ENCODE measurements at regions not wholly inside any gene's neighbourhood (a gene's known extent, or its start where the extent isn't known, plus 50 kb on each side); places are given as distances from the start of the nearest gene placed in this dataset.

DNA sequence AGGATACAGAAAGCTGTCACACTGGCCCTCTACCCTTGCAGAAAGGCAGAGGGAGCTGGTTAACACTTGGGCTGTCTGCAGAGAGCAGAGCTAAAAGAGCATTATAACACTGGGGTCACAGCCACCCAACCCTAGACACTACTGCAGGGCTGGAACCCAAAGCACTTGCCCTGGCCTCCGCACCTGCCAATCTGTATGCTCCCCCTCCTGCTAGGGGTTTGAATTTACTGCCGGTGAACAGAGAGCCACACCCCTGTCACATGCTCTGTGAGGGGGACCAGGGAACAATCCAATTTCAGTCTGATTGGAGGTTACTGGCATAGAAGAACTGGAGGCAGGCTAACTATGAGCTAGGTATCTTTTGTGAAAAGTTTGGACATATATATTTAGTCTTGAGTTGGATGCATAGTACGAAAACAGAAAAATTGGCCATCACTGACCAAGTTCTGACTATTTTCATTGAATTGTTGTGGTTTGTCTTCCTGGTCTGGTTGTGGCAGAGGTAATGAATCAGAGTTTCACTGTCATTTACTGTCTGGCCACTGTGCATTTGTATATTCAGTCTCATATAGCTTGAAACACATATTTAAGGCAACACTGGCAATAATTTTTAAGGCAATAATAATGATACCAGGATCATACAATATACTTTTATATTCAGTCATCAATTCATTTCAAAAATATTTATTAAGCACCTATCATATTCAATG, 504.3 kb upstream of the ATXN8OS start:
- H3K27ac Mint-ChIP-seq, result no peak overlapping the region
- ATAC-seq (no peak), DNase-seq (no peak)
- no peaks in the 10 kb centered on the region for H3K4me1 Mint-ChIP-seq (ENCODE audit: low read depth)
- H3K9me3 Mint-ChIP-seq (ENCODE audit: insufficient read depth), result peaks cover 16% of the 10 kb centered on the region
- H3K27me3 Mint-ChIP-seq (ENCODE audit: low read depth), result no peaks in the 10 kb centered on the region
- H3K4me3 Mint-ChIP-seq, result no peak overlapping the region
- H3K36me3 Mint-ChIP-seq (ENCODE audit: low read depth), result no peaks in the 10 kb centered on the region
- ChIA-PET POLR2A (no interaction called here), CTCF (no interaction called here)

DNA sequence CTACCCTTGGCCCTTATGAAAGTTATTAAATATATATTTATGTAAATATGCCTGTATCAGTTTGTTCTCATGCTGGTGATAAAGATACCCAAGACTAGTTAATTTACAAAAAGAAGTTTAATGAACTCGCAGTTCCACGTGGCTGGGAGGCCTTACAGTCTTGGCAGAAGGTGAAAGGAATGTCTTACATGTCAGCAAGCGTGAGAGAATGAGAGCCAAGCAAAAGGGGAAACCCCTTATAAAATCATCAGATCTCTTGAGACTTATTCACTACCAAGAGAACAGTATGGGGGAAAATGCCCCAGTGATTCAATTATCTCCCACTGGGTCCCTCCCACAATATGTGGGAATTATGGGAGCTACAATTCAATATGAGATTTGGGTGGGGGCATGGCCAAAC, 506.0 kb upstream of the ATXN8OS start:
- Mint-ChIP-seq H3K4me3 (no peak overlapping the region), H3K27me3 (ENCODE audit: low read depth) (no peaks in the 10 kb centered on the region), H3K27ac (no peak overlapping the region), H3K9me3 (ENCODE audit: insufficient read depth) (peaks cover 11% of the 10 kb centered on the region), H3K36me3 (ENCODE audit: low read depth) (no peaks in the 10 kb centered on the region), H3K4me1 (ENCODE audit: low read depth) (no peaks in the 10 kb centered on the region)
- POLR2A ChIA-PET, result no interaction called here
- DNase-seq (no peak), ATAC-seq (no peak)
- CTCF ChIA-PET, result no interaction called here

DNA sequence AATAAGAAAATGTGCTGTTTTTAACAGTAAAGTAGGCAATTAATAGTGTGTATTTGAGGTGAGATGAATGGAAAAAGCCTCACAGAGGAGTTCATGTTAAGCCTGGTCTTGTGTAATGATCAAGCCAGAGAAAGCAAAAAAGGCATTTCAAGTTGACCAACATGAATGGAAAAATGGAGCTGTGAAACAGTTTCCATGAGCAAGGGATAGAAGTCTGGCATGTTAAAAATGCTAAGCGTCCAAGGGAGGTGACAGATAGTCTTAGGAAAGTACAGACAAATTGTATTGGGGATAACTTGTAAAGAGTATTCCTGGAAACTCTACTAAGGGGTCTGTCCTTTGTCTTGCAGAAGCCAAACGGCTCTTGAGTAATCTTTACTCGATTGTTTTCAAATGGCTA, 506.8 kb upstream of the ATXN8OS start:
- no peak overlapping the region for H3K27ac Mint-ChIP-seq
- ATAC-seq, result no peak
- no peak overlapping the region for H3K4me3 Mint-ChIP-seq
- no peaks in the 10 kb centered on the region for H3K4me1 Mint-ChIP-seq (ENCODE audit: low read depth)
- H3K36me3 Mint-ChIP-seq (ENCODE audit: low read depth), result no peaks in the 10 kb centered on the region
- peaks cover 11% of the 10 kb centered on the region for H3K9me3 Mint-ChIP-seq (ENCODE audit: insufficient read depth)
- POLR2A ChIA-PET, result no interaction called here
- no peaks in the 10 kb centered on the region for H3K27me3 Mint-ChIP-seq (ENCODE audit: low read depth)
- CTCF ChIA-PET, result no interaction called here
- DNase-seq, result no peak

DNA sequence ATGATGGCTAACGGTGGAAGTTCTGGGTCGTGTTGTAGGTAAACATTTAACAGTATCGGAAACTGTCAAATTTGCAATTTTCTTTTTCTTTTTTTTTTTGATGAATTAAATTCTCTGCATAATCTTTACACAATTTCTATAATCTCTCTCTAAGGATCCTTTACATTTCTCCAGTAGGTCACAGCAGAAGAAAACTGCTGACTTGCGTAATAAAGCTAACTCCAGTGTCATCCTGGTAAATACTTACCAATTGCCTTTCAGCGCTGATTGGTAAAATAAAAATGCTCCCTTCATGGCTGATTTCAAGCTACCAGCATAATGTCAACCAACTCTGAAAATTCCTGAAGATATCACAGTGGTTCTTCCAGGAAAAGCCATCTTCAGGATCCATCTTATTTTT, 510.5 kb upstream of the ATXN8OS start:
- POLR2A ChIA-PET, result no interaction called here

DNA sequence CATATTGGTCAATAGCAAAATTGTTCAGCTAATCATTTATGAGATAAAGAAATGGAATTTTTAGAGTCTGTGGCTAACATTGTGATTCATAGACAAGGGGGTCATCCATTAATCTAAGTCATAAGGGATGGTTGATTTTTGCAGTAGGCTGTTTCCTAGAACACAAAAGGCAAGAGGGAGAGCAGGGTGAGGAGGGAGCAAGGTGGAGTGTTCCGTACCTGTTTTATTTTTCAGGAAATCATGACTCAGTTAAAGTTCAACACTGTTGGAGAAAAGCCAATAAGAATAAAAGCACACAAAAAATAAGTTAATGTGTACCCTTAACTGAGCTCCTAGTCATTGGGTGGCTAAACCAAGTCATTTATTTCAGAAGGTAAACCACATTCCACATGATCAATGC, 512.4 kb upstream of the ATXN8OS start:
- DNase-seq, result no peak
- Mint-ChIP-seq H3K4me3 (no peak overlapping the region), H3K4me1 (ENCODE audit: low read depth) (no peaks in the 10 kb centered on the region), H3K27ac (no peak overlapping the region), H3K36me3 (ENCODE audit: low read depth) (no peaks in the 10 kb centered on the region), H3K9me3 (ENCODE audit: insufficient read depth) (peaks cover 4% of the 10 kb centered on the region), H3K27me3 (ENCODE audit: low read depth) (no peaks in the 10 kb centered on the region)
- ChIA-PET POLR2A (no interaction called here), CTCF (no interaction called here)
- no peak for ATAC-seq

More for the DNA sequence above, 510.5 kb upstream of the ATXN8OS start:
- H3K9me3 Mint-ChIP-seq (ENCODE audit: insufficient read depth), result peaks cover 4% of the 10 kb centered on the region
- no peak overlapping the region for H3K27ac Mint-ChIP-seq
- ATAC-seq (no peak), DNase-seq (no peak)
- H3K36me3 Mint-ChIP-seq (ENCODE audit: low read depth), result no peaks in the 10 kb centered on the region
- no peaks in the 10 kb centered on the region for H3K4me1 Mint-ChIP-seq (ENCODE audit: low read depth)
- H3K4me3 Mint-ChIP-seq, result no peak overlapping the region
- CTCF ChIA-PET, result no interaction called here
- H3K27me3 Mint-ChIP-seq (ENCODE audit: low read depth), result no peaks in the 10 kb centered on the region

DNA sequence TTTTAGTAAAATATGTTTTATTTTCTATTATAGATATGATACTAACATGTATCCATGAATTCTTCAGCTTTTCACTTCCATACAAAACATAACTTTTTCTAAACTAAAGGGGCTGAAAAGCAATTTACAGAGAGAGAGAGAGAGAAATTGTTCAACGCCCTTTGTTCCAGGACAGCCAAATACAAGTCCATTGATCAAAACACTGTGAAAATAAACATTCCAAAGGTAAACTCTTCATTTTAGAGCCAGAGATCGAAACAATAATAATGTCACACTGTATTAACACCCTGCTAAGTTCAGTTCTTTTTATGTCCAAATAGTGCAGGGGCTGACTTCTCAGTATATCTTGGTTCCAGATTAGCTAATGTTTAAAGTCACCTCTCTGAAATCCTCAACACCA, 516.2 kb upstream of the ATXN8OS start:
- ATAC-seq (no peak), DNase-seq (no peak)
- H3K36me3 Mint-ChIP-seq (ENCODE audit: low read depth), result no peaks in the 10 kb centered on the region
- ChIA-PET CTCF (no interaction called here), POLR2A (no interaction called here)
- H3K27ac Mint-ChIP-seq, result no peak overlapping the region
- no peak overlapping the region for H3K4me3 Mint-ChIP-seq
- H3K4me1 Mint-ChIP-seq (ENCODE audit: low read depth), result no peaks in the 10 kb centered on the region
- H3K27me3 Mint-ChIP-seq (ENCODE audit: low read depth), result no peaks in the 10 kb centered on the region
- peaks cover 8% of the 10 kb centered on the region for H3K9me3 Mint-ChIP-seq (ENCODE audit: insufficient read depth)

DNA sequence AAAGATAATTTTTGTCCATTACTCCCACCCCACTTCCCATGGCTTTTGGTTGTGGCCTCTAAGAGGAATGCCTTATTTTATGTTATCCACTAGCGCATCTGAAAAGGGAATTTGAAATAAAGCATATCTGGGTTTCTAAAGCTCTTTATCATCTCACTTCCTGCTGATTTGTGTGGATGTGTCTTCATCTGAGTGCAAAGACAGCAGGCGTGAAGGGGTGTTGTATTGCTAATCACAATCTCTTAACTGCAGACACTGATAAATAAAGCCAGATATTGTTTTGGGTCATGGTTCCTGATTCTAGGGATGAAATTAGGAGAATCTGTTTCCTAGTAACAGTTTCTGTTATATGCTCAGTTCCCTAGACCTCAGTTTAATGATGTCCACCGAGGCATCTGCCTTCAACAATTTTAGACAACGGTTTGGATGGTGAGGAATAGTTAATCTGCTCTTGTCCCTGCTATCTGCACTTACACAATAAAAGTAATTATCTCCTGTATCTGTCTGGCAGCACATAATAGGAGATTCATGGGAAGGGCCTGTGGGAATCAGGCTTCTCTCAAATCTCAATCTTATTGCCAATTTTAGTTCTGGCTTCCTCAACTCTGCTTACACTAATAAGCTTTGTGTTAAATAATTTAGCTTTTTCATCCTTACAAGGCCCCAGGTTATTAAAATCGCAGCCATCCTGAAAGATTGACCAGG, 517.9 kb upstream of the ATXN8OS start:
- H3K4me1 Mint-ChIP-seq (ENCODE audit: low read depth), result no peaks in the 10 kb centered on the region
- ChIA-PET POLR2A (no interaction called here), CTCF (no interaction called here)
- DNase-seq, result no peak
- no peaks in the 10 kb centered on the region for H3K27me3 Mint-ChIP-seq (ENCODE audit: low read depth)
- H3K9me3 Mint-ChIP-seq (ENCODE audit: insufficient read depth), result peaks cover 8% of the 10 kb centered on the region
- ATAC-seq, result no peak
- H3K36me3 Mint-ChIP-seq (ENCODE audit: low read depth), result no peaks in the 10 kb centered on the region
- H3K27ac Mint-ChIP-seq, result no peak overlapping the region
- no peak overlapping the region for H3K4me3 Mint-ChIP-seq

DNA sequence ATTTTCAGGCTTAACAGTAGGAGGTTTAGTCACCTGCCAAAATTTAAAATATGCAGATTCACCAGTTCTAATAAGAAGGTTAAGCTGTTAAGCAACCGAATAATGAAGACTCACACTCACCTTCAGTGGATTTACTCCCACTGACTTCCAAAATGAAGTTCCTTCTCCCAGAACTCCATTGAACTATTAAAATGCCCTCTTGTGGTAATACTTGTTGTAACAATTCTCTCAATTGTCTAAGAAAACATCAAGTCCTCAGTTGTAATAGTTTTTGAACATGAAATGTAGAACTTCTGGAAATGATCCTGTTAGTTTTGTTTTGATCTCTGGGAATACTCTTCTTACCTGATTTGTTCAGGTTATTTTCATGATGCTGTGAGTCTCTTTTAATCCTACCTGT, 522.0 kb upstream of the ATXN8OS start:
- H3K27me3 Mint-ChIP-seq (ENCODE audit: low read depth), result no peaks in the 10 kb centered on the region
- CTCF ChIA-PET, result no interaction called here
- no peak for ATAC-seq

DNA sequence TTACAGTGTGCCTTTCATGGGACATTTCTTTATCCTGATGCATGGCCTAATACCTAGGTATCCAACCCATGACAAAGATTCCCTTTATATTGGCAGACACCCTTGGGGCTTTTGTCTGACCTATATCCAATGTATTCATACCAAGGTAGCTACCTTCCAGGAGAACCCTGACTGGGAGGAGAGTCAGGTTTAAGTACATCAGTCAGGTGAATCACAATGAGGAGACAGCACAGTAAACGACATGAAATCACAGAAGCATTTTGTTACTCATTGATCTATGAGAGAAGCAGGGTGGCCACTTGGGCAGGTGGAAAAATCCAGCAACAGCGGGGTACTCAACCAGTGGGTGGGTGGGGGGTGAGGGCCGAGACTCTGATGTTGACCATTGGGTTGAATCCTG, 527.4 kb upstream of the ATXN8OS start:
- no peaks in the 10 kb centered on the region for H3K4me1 Mint-ChIP-seq (ENCODE audit: low read depth)
- DNase-seq (no peak), ATAC-seq (no peak)
- POLR2A ChIA-PET, result no interaction called here
- no peaks in the 10 kb centered on the region for H3K27me3 Mint-ChIP-seq (ENCODE audit: low read depth)
- H3K27ac Mint-ChIP-seq, result no peak overlapping the region
- H3K9me3 Mint-ChIP-seq (ENCODE audit: insufficient read depth), result peaks cover 14% of the 10 kb centered on the region
- no peaks in the 10 kb centered on the region for H3K36me3 Mint-ChIP-seq (ENCODE audit: low read depth)
- no peak overlapping the region for H3K4me3 Mint-ChIP-seq
- CTCF ChIA-PET, result no interaction called here

More for the DNA sequence above, 522.0 kb upstream of the ATXN8OS start:
- no peak overlapping the region for H3K4me3 Mint-ChIP-seq
- POLR2A ChIA-PET, result no interaction called here
- peaks cover 10% of the 10 kb centered on the region for H3K9me3 Mint-ChIP-seq (ENCODE audit: insufficient read depth)
- no peaks in the 10 kb centered on the region for H3K36me3 Mint-ChIP-seq (ENCODE audit: low read depth)
- no peak overlapping the region for H3K27ac Mint-ChIP-seq
- H3K4me1 Mint-ChIP-seq (ENCODE audit: low read depth), result no peaks in the 10 kb centered on the region
- no peak for DNase-seq

DNA sequence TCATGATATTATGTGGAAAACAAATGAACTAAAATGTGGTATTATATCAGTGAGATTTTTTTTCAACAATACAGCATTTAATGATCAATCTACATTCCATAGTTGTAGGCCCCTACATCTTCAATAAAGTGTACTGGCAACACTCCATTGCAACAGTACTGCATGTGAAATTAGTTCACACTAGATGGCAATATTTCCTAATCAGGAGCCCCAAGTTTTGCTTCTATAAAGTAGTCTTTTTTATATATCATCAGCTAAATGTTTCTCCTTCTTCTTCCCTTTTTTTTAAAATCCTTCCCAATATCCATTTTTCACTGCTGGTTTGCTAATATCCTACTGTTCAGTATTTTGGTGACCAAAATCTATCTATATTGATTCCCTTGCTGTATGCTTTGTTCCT, 528.3 kb upstream of the ATXN8OS start:
- ATAC-seq (no peak), DNase-seq (no peak)
- CTCF ChIA-PET, result no interaction called here
- POLR2A ChIA-PET, result no interaction called here
- Mint-ChIP-seq H3K9me3 (ENCODE audit: insufficient read depth) (peaks cover 14% of the 10 kb centered on the region), H3K36me3 (ENCODE audit: low read depth) (no peaks in the 10 kb centered on the region), H3K27me3 (ENCODE audit: low read depth) (no peaks in the 10 kb centered on the region), H3K4me1 (ENCODE audit: low read depth) (no peaks in the 10 kb centered on the region), H3K27ac (no peak overlapping the region), H3K4me3 (no peak overlapping the region)

DNA sequence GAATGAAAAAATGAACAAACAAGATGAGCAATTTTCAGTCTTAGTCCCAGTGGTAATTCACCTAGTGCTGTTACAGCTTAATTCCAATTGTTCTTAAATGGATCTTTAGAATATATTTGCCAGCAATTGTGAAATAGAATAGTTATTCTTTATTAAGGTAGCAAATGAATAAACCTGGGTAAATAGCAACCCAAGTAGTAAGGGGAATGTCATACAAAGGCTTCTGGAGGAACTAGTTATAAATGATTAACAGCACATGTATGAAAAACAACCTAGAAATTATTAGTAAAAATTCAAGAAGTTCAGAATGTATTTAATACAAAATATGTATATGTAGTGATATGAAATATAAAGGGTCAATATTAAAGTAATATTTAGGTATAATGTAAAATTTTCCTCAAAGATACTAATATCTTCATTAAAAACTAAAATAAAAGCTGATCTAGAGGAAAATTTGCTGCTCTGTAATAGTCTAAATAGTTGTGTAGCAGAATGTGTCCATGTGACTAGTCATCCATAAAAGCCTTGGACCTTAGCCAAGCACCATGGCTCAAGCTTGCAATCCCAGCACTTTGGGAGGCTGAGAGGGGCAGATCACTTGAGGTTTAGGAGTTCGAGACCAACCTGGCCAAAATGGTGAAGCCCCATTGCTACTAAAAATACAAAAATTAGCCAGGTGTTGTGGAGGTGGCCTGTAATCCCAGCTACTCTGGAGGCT, 535.9 kb upstream of the ATXN8OS start:
- no peaks in the 10 kb centered on the region for H3K36me3 Mint-ChIP-seq (ENCODE audit: low read depth)
- ChIA-PET POLR2A (no interaction called here), CTCF (no interaction called here)
- no peak overlapping the region for H3K4me3 Mint-ChIP-seq
- no peak overlapping the region for H3K27ac Mint-ChIP-seq
- ATAC-seq (no peak), DNase-seq (no peak)
- no peaks in the 10 kb centered on the region for H3K9me3 Mint-ChIP-seq (ENCODE audit: insufficient read depth)
- H3K4me1 Mint-ChIP-seq (ENCODE audit: low read depth), result no peaks in the 10 kb centered on the region
- no peaks in the 10 kb centered on the region for H3K27me3 Mint-ChIP-seq (ENCODE audit: low read depth)

DNA sequence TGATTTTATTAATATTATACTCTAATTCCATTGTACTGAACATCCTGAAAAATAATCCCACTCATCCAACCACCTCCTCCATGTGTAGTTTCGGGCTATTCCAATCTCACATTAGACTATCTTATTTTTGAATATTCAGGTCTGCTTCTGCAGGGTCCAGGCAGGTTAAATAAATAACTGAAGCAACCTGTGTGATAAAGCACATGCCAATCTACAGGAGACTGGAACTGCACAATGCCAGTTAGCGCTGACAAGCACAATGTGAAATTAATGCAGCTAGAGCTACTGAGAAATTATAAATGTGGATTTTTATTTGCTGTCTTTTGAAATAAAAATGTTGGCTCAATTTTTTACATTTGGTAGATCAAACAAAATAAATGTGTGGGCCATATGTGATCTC, 540.1 kb upstream of the ATXN8OS start:
- ChIA-PET CTCF (no interaction called here), POLR2A (no interaction called here)
- DNase-seq, result no peak
- H3K4me1 Mint-ChIP-seq (ENCODE audit: low read depth), result no peaks in the 10 kb centered on the region
- H3K27ac Mint-ChIP-seq, result no peak overlapping the region
- no peaks in the 10 kb centered on the region for H3K36me3 Mint-ChIP-seq (ENCODE audit: low read depth)
- no peaks in the 10 kb centered on the region for H3K27me3 Mint-ChIP-seq (ENCODE audit: low read depth)
- no peak overlapping the region for H3K4me3 Mint-ChIP-seq
- ATAC-seq, result no peak
- peaks cover 5% of the 10 kb centered on the region for H3K9me3 Mint-ChIP-seq (ENCODE audit: insufficient read depth)
